ENCODE measurements at regions not wholly inside any gene's neighbourhood (a gene's known extent, or its start where the extent isn't known, plus 50 kb on each side); places are given as distances from the start of the nearest gene placed in this dataset.

DNA sequence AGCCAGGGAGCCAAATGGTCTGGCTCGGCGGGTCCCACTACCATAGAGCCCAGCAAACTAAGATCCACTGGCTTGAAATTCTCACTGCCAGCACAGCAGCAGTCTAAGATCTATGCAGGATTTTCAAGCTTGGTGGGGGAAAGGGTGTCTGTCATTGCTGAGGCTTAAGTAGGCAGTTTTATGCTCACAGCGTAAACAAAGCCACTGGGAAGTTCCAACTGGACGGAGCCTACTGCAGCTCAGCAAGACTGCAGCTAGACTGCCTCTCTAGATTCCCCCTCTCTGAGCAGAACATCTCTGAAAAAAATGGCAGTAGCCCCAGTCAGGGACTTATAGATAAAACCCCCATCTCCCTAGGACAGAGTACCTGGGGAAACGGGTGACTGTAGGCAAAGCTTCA is 277.6 kb upstream of the PHF14 start:
- TF ChIP-seq CTCF (IDR thresholded peaks at IDR 0.05) (no peak), ZFX (IDR thresholded peaks at IDR 0.05; ENCODE audit: borderline replicate concordance) (no peak)
